ENCODE measurements at regions not wholly inside any gene's neighbourhood (a gene's known extent, or its start where the extent isn't known, plus 50 kb on each side); places are given as distances from the start of the nearest gene placed in this dataset.

- BruUV-seq (replicated peaks), result no TSS peak
- Histone ChIP-seq H3F3A (ENCODE audit: low read length, unreplicated experiment) (no peaks in the 10 kb centered on the region), H3K9me2 (replicated peaks; ENCODE audit: low read length) (no peaks in the 10 kb centered on the region), H3K4me2 (ENCODE audit: low read length) (no peak overlapping the region), H3K36me3 (ENCODE audit: low read depth, low read length) (no peaks in the 10 kb centered on the region), H2AFZ (ENCODE audit: low read length) (no peak overlapping the region), H3K79me2 (ENCODE audit: low read length) (no peaks in the 10 kb centered on the region), H3K4me1 (ENCODE audit: insufficient read depth, low read length) (no peaks in the 10 kb centered on the region), H4K20me1 (ENCODE audit: low read length) (no peaks in the 10 kb centered on the region), H3K9ac (ENCODE audit: low read length) (no peak overlapping the region), H3K4me3 (ENCODE audit: low read length) (no peak overlapping the region), H3K27me3 (ENCODE audit: low read length) (peaks cover 6% of the 10 kb centered on the region), H3K9me3 (ENCODE audit: low read length) (no peaks in the 10 kb centered on the region), H3K27ac (ENCODE audit: low read length) (no peak overlapping the region)
- DNase-seq, result no peak
- TF ChIP-seq CTCF (conservative IDR thresholded peaks at IDR 0.05; ENCODE audit: low read depth, low read length) (no peak), EZH2phosphoT487 (IDR thresholded peaks at IDR 0.05; ENCODE audit: borderline replicate concordance, low read length) (no peak), EZH2 (IDR thresholded peaks at IDR 0.05; ENCODE audit: low read length, unreplicated experiment) (no peak)
- no peak for ATAC-seq
- ChIA-PET POLR2A (ENCODE audit: unreplicated experiment) (no interaction called here), CTCF (no interaction called here)
- intact Hi-C loops (cut with micrococcal nuclease), result no loop called here
These were observed 72.3 kb upstream of the SPHKAP start for GRCh38 chr2:228253752-228254151.

GRCh38 chr2:228247335-228247734 is 65.8 kb upstream of the SPHKAP start:
- Histone ChIP-seq H3K4me1 (ENCODE audit: insufficient read depth, low read length) (no peaks in the 10 kb centered on the region), H3K4me2 (ENCODE audit: low read length) (no peak overlapping the region), H3K27ac (ENCODE audit: low read length) (no peak overlapping the region), H3K79me2 (ENCODE audit: low read length) (no peaks in the 10 kb centered on the region), H3K9ac (ENCODE audit: low read length) (no peak overlapping the region), H3K9me3 (ENCODE audit: low read length) (no peaks in the 10 kb centered on the region), H2AFZ (ENCODE audit: low read length) (no peak overlapping the region), H3K27me3 (ENCODE audit: low read length) (peaks cover 19% of the 10 kb centered on the region), H3K36me3 (ENCODE audit: low read depth, low read length) (no peaks in the 10 kb centered on the region), H4K20me1 (ENCODE audit: low read length) (no peaks in the 10 kb centered on the region), H3K9me2 (replicated peaks; ENCODE audit: low read length) (no peaks in the 10 kb centered on the region), H3K4me3 (ENCODE audit: low read length) (no peak overlapping the region), H3F3A (ENCODE audit: low read length, unreplicated experiment) (no peaks in the 10 kb centered on the region)
- no peak for TF ChIP-seq CTCF (conservative IDR thresholded peaks at IDR 0.05; ENCODE audit: low read depth, low read length)
- TF ChIP-seq EZH2 (IDR thresholded peaks at IDR 0.05; ENCODE audit: low read length, unreplicated experiment), result no peak
- CTCF ChIA-PET, result no interaction called here
- ATAC-seq, result no peak
- no peak for DNase-seq
- intact Hi-C loops (cut with micrococcal nuclease), result no loop called here
- POLR2A ChIA-PET (ENCODE audit: unreplicated experiment), result no interaction called here
- BruUV-seq (replicated peaks), result no TSS peak

- no peak for TF ChIP-seq EZH2phosphoT487 (IDR thresholded peaks at IDR 0.05; ENCODE audit: borderline replicate concordance, low read length)
- no peak for TF ChIP-seq CTCF (conservative IDR thresholded peaks at IDR 0.05; ENCODE audit: low read depth, low read length)
- no peak for TF ChIP-seq EZH2 (IDR thresholded peaks at IDR 0.05; ENCODE audit: low read length, unreplicated experiment)
- no peak overlapping the region for H2AFZ ChIP-seq (ENCODE audit: low read length)
- CTCF ChIA-PET, result no interaction called here
- DNase-seq, result no peak
- POLR2A ChIA-PET (ENCODE audit: unreplicated experiment), result no interaction called here
- no peaks in the 10 kb centered on the region for H4K20me1 ChIP-seq (ENCODE audit: low read length)
- no peaks in the 10 kb centered on the region for H3K4me1 ChIP-seq (ENCODE audit: insufficient read depth, low read length)
- no peaks in the 10 kb centered on the region for H3K36me3 ChIP-seq (ENCODE audit: low read depth, low read length)
- no peaks in the 10 kb centered on the region for H3K9me3 ChIP-seq (ENCODE audit: low read length)
- no peaks in the 10 kb centered on the region for H3K9me2 ChIP-seq (replicated peaks; ENCODE audit: low read length)
- H3K79me2 ChIP-seq (ENCODE audit: low read length), result no peaks in the 10 kb centered on the region
- intact Hi-C loops (cut with micrococcal nuclease), result no loop called here
- H3K27ac ChIP-seq (ENCODE audit: low read length), result no peak overlapping the region
- BruUV-seq (replicated peaks), result no TSS peak
- no peak overlapping the region for H3K9ac ChIP-seq (ENCODE audit: low read length)
- H3K4me3 ChIP-seq (ENCODE audit: low read length), result no peak overlapping the region
- H3K4me2 ChIP-seq (ENCODE audit: low read length), result no peak overlapping the region
- no peaks in the 10 kb centered on the region for H3F3A ChIP-seq (ENCODE audit: low read length, unreplicated experiment)
- peaks cover 19% of the 10 kb centered on the region for H3K27me3 ChIP-seq (ENCODE audit: low read length)
- ATAC-seq, result no peak
These were observed 64.1 kb upstream of the SPHKAP start for GRCh38 chr2:228245601-228246000.
